Inflammatory macrophage (primary cell): ENCODE measurements at regions not wholly inside any gene's neighbourhood (a gene's known extent, or its start where the extent isn't known, plus 50 kb on each side); places are given as distances from the start of the nearest gene placed in this dataset.
"Not testable (repeated sequence)": the region's sequence is repeated elsewhere in the genome, so short reads cannot be mapped to it uniquely, and the experiment has no call there.

Source experiments
- DNase-seq, 2 donors: peaks; one replicate each; pipeline ENCODE4 v3.0.0-alpha.2; 2020 to 2022

DNA sequence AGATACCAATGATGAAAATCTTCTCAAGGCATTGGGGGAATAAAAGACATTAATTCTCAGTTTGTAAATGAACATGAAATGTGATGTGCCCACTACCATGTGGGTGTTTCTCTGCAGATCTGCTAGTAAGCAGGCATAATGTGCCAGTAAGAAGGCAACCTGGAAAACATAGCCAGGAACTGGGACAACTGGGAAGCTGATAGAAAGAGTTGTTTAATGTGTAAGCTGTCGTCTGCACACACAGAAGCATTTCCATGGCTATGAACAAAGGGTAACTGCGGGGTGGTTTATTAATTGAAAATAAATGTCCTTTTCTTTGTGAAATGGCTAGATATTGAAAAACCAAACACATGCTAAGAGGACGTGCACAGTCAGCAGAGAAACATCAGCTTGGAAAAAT, 52.0 kb downstream of the ZC3H11B start:
- no peak for DNase-seq

DNA sequence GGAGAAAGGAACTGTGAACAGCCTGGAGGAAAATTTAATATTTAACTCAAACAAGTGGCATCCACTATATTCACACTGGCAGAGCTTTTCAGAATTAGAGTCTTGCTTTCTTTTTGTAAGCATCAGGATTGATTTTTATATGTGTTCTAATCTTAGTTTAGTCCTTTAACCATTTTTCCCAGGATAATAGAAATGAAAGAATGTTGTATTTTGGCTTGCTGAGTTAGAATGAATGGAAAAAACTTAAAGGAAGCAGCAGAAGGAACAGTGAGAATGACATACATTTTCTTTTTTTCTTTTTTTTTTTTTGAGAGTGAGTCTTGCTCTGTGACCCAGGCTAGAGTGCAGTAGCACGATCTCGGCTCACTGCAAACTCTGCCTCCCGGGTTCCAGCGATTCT, 53.0 kb downstream of the ZC3H11B start:
- no peak for DNase-seq

DNA sequence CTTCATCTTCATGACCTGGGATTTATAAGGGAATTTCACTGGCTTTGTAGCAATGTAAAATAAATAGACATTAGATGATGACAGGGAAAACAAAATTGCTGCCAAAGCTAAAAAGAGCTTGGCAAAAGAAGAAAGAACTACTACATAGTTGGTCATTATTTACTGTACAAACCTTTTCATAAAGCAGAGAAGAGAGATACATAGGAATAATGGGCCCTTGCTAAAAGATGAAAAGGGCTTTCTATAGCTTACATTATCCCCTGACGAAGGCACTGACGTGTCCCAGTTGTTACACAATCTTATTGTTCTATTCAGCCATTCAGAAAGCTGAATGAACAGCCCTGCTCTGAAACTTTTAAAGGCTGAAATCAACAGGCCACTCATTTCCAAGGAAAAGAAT, 57.1 kb downstream of the ZC3H11B start:
- no peak for DNase-seq

DNA sequence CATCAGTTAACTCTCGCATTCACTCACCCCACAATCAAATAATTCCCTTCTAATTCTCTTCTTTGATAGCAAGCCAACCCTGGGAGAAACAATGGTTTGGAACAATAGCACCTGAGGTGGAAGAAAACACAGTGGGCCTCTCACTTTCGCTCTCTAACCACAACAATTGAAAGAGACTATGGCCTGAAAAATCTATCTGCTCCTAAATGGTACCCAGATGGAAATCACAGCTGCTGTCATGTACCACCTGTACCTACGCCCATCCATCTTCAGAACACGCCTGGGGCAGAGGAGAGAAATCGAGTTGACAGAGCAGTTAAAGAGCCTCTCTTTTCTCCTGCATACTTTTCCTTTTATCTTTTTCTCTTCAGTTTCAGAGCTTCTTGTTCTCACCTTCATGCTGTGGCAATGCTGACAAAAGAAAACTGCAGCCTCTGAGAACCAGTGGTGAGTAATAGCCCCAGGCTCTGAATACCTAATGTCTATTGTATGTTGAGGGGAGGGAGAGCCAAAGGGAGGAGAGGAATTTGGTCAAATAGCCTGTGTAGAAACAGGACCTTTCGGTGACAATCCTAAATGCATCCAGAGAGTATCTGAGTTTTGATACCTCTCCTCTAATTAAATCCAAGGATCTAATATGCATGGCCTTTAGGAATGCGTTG, 57.7 kb downstream of the ZC3H11B start:
- no peak for DNase-seq

DNA sequence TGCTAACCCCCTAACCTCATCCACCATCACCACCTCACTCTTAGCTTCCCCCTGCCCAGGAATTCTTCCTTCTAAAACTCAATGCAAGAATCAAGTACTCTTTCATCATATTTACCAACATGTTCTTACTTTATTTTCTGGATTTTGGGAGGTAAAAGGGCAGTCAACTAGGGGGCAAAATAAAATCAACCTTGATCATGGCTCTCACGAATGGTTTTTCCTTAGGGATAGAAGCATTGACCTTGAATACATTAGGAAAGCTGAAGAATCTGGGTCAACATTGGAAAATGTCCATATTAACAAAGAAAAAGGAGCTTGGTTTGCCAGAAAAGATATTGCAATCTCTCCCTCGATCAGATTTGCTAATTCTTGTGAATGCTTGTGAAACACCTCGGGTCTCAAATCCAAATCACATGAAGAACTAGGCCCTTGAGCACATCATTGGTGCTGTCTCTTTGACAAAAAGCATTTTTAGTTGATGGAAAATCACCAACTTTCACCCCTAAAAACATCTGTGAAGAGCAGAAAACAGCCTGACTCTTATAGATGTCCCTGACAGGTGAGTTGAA, 58.9 kb downstream of the ZC3H11B start:
- no peak for DNase-seq

DNA sequence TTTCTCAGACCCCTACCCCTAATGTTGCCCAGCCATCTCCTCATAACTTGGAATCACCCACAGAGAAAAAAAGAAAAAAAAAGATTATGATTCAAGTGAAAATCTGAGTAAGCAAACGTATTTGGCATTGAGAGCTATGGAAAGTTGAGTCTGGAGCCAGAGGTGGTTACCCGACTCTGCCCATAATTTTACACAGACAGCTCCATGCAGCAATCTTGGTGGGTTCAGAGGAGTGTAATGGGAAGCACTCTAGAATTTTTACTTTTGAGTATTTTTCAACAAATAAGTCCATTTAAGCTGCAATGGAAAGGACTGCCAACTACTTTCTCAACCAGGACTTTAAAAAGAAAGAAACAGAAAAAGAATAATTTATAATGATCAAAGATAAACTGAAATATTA, 62.7 kb downstream of the ZC3H11B start:
- DNase-seq, result no peak

DNA sequence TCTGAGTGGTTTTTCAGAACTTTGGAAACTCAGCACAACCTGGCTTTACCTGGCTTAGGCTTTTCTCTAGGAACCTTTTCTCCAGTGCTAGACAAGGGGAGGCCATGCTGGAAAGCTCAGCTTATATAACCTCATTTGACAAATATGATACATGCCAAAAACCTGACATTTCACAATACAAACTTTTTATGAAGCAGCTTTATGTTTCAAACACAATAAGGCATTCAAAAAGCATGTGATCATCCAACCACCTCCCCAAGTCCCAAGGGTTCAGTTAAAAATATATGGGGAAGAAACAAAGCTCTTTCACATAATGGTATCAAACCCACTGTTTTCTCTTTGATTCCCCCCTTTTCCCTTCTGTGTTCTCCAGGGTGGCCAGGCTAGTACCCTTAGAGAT, 63.7 kb downstream of the ZC3H11B start:
- DNase-seq, result no peak

DNA sequence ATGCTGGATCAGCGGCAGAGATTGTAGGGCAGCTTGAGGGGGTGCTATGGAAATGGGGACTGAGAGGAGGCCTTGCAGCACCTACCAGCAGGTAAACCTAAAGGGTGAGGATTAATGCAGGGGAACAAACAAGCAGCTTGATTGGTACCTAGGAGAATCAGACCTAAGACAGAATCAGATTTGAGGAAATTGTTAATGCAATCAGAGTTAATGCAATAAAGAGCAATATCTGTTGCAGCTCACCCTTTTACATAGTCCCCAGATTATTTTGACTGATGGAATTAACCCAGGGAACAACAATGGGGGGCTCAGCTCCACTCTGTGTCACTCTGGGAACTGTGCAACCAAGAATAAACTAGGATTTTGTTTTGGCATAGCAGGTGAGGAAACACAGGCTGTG, 64.5 kb downstream of the ZC3H11B start:
- DNase-seq, result no peak

DNA sequence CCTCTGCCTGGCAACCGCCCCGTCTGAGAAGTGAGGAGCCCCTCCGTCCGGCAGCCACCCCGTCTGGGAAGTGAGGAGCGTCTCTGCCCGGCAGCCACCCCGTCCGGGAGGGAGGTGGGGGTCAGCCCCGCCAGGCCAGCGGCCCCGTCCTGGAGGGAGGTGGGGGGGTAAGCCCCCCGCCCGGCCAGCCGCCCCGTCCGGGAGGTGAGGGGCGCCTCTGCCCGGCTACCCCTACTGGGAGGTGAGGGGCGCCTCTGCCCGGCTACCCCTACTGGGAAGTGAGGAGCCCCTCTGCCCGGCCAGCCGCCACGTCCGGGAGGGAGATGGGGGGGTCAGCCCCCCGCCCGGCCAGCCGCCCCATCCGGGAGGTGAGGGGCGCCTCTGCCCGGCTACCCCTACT, 67.1 kb downstream of the ZC3H11B start:
- not testable (repeated sequence) for DNase-seq

DNA sequence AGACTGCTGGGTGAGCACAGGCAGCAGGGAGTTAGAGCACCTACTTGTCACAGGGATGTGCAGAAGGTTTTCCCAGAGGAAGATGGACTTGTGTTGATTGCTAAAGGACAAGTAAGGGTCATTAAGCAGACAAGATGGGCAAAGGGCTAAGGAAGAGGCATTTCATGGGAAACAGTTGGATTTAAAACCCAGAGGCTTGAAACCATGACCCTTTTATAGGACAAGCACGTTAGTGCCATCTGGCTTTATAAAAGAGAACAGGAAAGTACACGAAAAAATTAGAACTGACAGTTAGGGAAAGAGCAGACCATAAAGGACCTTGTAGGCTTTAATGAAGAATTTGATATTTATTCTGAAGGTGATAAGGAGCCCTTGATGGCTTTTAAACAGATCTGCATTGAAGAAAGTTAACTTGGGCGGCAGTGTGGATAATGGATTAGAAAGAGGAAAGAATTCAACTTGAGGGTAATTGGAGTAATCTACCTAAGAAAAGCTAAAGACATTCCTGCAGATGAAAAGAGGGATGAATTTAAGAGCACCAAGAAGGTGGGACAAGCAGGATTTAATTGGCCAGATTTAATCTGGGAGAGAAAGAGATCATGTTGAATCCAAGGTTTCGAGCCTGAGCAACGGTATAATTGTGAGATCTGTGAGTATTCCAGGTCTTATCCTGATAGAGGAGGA, 68.6 kb downstream of the ZC3H11B start:
- DNase-seq, result no peak

DNA sequence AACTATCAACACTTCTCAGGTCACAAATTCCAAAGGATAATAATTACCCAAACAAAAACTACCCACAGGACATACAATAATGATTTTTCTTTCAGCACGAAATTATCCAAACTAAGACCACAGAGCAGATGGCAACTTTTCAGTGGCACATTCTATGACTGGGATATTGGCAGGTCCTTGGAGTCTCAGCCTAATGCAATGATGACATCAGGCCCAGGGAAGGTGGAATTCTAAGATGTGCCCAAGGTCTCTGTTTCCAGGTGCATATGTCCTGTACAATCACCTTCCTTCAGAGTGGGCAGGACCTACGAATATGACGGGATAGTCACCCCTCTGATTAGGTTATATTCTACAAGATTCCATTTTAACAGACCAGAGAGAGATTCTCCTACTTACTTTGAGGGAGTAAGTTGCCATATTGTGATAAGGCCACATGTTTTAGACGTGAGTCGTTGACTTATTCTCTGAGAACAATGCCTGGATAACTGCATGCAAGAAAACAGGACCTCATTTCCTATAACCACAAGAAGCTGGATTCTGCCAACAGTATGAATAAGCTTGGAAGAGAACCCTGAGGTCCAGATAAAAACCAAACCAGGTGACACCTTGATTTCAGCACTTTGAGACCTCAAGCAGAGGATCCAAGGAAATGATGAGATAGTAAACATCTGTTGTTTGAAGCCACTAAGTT, 69.9 kb downstream of the ZC3H11B start:
- no peak for DNase-seq

DNA sequence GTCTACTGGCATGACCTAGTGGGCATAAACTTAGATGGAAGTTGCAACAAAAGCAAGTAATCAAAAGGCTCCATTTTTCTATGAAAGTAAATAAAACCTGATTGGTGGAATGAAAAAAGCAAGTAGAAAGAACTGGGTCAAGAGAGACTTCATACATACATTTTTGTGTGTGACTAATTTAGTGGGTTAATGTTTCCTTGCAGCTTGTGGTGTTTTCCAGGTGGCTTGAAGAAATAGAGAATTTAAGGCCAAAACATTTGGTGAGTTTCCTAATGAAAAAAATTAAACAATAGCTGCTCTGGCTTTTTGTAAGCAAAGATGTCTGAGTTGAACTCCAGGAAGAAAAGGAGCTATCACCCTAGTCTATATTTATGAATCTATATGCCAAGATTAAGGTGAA, 71.0 kb downstream of the ZC3H11B start:
- DNase-seq, result no peak

DNA sequence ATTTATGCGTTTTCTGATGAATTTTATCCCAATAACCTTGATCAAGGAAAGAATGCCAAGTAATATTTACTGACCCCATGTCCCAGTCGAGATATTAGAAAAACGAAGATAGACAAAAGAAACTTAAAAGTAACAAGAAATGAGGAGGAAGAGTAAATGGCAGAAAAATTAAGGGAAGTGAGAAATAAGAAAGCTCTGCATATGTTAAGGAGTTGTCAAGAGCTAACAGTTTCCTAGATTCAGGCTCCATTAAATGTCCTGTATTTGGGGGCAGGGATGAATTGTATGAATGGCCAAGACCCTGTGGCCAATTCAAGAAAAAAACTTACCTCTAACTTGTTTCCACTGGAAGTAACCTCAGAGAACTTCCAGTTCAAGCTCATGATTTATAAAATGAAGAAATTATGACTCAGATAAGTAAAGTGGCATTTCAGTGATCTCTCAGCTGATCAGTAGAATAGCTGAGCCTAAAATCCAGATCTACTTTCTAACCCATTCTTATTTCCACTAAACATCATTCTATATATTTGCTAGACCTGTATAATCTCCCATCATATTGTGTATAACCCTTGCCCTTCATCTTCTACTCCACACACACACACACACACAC, 73.2 kb downstream of the ZC3H11B start:
- DNase-seq, result no peak

DNA sequence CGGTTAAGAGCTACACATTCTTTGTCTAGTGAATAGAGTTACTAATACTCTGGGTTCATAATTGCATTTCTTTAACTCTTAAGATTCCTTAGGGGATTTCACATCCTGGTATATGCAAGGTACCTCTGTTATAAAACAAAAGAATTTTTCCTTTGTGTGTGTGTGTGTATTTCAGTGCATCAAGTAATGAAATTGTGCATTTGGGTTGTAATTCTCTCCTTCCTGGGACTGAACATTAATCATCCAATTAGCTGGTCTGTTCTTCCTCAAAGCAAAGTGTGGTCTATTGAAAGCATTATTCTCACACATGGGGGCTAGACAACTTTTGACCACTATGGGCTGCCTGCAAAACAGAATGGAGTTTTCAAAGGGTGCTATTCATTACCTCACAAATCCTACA, 74.0 kb downstream of the ZC3H11B start:
- DNase-seq, result no peak

DNA sequence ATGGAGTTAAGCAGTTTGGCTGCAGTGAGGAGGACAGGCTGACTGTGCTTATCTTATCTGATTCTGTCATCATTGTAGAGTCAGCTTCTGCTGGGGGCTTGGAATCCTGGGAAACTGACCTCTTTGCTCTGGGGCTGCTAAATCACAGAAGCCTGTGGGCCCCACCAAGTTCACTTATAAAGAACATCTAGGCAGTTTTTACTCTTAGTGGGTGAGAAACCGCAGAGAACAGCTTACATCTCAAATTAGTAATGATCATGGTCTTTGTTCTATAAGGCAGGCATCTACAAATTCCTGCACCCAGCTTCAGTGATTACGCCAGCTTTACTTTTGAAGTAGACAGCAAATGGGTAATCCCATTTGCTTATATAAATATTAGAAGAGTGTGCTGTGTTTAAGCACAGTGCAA, 75.7 kb downstream of the ZC3H11B start:
- DNase-seq, result no peak

DNA sequence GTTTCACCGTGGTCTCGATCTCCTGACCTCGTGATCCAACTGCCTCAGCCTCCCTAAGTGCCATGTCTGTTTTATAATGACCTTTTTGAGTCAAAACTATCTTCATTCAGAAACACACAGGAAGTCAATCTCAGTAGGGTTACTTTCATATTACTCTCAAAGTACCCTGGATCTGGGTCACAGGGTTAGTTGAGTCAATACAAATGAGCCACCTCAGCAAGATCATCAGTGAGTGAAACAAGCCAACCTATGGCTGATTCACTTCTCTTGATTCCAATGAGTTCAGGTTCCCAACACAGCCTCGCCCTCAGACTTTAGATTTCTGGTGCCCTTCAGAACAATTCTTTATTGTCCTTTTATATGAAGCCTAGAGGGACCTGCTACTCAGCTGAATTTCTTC, 76.9 kb downstream of the ZC3H11B start:
- no peak for DNase-seq

DNA sequence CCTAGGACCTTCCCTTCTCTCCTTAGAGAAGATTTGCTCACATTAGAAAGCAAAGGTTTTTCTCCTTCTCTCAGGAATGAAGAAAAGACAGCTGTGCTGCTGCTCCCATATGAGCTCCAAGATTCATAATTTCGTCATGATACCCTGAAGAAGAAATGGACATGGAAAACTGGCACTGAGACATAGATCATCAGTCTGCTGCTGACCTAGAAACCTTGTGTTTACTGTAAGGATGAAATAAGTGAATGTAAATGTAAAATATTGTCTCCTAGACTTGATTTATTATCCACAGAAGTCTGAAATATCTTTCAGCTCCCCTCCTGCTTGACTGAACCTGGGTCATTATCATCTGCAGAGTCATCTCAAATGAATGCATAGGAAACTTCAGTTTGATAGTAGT, 77.9 kb downstream of the ZC3H11B start:
- DNase-seq, result no peak

DNA sequence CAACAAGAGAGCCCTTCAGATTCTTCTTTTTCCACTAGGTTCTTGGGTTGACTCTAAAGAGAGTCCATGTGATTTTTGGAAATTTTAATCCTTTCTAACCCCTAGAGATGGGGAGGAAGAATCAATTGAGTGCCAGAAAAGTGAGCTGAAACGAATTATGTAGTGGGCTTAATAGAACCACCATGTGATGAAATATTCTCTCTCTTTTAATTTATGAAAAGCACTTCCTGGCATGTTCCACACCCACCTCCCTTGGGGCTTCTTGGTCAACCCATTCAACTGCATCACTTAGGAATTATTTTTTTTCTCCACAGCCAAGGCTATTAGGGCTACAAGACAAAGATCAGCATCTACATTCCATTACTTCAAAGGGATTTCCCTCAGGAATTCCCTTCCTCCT, 79.6 kb downstream of the ZC3H11B start:
- no peak for DNase-seq

DNA sequence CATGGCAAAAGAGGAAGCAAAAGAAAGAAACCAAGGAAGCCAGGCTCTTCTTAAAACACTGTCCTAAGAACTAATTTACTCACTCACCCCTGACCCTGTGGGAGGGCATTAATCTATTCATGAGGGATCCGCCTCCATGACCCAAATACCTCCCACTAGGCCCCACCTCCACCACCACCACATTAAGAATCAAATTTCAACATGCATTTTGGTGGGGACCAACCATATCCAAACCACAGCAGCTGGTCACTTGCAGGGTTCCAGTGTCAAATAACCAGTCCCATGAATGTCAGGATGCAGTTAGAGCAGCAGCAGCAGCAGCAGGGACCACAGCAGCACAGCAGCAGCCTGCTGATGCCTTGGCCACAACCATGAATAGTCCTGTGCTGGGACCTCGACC, 83.8 kb downstream of the ZC3H11B start:
- DNase-seq, result peak; percentile 24 to 26

DNA sequence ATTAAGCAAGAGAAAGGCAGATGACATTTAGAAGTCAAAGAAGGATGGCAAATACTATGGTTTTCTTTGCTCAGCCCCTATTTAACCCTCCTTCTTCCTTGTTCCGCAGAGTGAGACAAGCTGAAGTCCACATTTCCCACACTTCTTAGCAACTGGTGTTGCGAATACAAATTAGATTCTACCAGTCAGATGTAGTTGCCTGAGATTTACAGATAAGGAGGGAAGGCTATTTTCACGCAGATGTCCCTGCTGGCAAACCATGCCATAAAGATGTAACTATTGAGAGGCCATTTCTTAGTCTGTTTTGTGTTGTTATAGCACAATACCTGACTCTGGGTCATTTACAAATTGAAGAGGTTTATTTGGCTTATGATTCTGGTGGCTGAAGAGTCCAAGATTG, 84.3 kb downstream of the ZC3H11B start:
- no peak for DNase-seq

DNA sequence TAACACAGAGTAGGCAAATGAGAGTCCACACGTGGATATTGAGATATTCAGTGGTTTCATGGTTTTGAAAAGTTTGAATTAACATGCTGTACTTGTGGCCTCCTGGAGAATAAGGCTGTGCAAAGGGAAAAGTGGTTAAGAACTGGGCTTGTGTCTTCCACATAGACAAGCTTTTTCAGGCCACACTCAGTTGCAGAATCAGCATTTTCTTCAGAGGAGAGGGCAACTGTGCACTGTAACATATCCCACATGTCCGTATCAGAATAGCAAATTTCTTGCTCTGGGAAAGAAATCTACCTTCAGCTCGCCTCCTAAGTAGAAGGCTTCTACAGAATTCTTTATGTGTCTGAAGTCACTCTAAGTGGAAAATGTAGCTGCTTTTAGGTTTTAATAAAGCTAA, 84.9 kb downstream of the ZC3H11B start:
- no peak for DNase-seq

DNA sequence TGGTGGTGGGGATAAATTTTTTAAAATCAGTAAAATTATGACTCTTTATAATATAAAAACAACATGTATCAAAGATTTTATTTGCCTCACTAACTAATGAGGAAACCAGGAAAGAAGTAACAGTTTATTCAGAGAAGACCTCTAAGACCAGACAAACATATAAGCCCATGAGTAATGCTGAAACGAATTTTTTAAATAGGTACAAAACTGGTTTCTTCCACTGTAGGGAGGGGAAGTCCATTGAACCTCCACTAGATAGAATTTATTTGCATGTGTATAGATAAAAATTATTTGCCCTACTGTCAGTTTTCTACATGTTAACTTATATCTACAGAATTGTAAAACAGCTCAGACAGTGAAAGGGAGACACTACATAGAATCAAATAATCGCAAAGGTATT, 86.8 kb downstream of the ZC3H11B start:
- no peak for DNase-seq

DNA sequence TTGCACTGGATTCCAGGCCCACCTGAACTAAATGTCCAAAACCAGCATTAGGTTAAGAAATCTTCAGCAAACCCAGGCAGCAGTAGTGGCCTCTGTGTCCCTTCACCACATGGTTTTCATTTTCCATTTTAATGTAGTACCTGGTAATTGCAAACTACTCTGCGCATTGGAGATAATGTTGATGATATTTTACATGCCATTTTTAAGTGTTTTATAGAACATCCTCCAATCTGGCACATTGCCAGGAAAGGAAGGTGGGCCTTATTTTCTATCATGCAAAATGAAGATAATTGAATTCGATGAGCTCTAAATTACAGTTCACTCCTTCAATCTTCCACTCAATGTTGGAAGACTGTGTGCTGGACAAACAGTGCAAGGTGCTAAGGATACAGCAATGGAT, 89.5 kb downstream of the ZC3H11B start:
- no peak for DNase-seq
